ENCODE measurements at regions not wholly inside any gene's neighbourhood (a gene's known extent, or its start where the extent isn't known, plus 50 kb on each side); places are given as distances from the start of the nearest gene placed in this dataset.

DNA sequence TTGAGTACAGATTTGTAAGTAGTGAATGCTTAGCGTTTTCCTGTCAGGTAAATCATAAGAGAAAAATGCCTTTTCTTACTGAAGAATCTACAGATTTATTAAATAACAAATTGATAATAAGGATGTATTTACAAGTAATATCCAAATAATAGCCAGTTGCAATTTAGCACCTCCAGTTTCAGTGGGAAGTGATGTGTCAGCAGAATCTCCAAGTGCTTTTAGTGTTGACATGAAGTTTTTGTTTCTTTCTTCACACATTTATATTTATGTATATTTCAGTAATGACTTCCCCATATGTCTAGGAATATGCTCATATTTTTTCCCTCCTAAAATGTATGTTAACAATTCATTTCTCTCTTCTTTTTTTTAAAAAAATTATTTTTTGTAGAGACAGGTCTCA, 229.9 kb upstream of the GRIN3A start:
- no CpG with 5 or more reads among the region's 1 CpG for WGBS (ENCODE audit: insufficient coverage)
- no peaks in the 10 kb centered on the region for H3K36me3 ChIP-seq (ENCODE audit: control insufficient read depth in 2 of 2, extremely low read depth in 1 of 2, insufficient read depth in 1 of 2, low read length in 1 of 2)
- H3K27ac ChIP-seq (ENCODE audit: low read length), result no peak overlapping the region
- DNase-seq, result no peak
- Mint-ChIP-seq H3K27me3 (no peaks in the 10 kb centered on the region), H3K4me1 (no peaks in the 10 kb centered on the region), H3K27ac (no peak overlapping the region), H3K36me3 (no peaks in the 10 kb centered on the region), H3K9me3 (no peaks in the 10 kb centered on the region), H3K4me3 (no peak overlapping the region)
- no peak overlapping the region for H3K4me3 ChIP-seq (ENCODE audit: control insufficient read depth in 1 of 2, extremely low read depth in 1 of 2, low read length in 1 of 2)
- ChIA-PET CTCF (no interaction called here), POLR2A (no interaction called here)
- no peaks in the 10 kb centered on the region for H3K27me3 ChIP-seq (replicated peaks in 1 of 2; ENCODE audit: control insufficient read depth in 2 of 2, extremely low read depth in 1 of 2, insufficient read depth in 2 of 2, low read length in 1 of 2)
- no peaks in the 10 kb centered on the region for H3K9me3 ChIP-seq
- H3K4me1 ChIP-seq (ENCODE audit: control insufficient read depth in 1 of 2, extremely low read depth in 1 of 2, insufficient read depth in 2 of 2, low read length in 2 of 2), result no peaks in the 10 kb centered on the region
- ATAC-seq (replicated peaks in 1 of 4), result no peak

DNA sequence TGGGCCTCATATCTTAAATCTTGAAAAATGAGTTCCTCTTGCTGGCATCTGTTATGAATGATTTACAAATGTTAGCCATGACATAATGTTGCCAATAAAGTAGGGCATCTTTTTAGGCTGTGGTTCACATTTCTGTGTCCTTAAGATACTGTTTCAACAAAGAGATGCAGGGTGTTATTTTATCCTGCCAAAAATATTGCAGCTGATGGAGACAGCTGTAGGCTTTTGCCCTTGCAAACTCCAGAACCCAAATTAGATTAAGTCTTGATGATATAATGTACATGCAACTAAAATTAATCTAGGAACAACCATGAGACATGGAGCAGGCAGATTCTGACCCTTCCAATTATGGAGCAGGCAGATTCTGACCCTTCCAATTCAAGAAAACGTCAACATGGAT, 228.2 kb upstream of the GRIN3A start:
- no peak overlapping the region for H3K27ac ChIP-seq (ENCODE audit: low read length)

DNA sequence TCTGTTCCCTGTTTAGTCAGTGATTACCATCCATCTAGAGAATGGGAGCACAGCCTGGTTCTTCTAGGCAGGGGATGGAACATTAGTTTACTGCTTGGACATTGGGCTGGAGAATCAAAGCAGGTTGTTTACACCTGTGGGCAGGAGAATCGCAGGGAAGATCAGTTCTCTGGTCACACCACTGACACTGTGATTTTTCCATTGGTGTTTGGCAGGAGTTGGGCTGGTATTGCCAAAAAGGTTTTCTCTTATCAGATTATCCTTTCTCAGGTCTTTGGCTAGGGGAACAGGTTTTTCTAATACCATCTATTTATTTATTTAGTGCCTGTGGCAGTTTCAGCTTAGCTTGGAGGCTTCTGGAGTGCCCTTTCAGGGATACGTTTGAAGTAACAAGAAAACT, 219.3 kb upstream of the GRIN3A start:
- H3K27ac Mint-ChIP-seq, result no peak overlapping the region
- H3K9me3 Mint-ChIP-seq, result peaks cover 0 to 3% (median 0%) of the 10 kb centered on the region in 3 donors
- DNase-seq, result no peak
- Histone ChIP-seq H3K9me3 (no peaks in the 10 kb centered on the region), H3K36me3 (ENCODE audit: control insufficient read depth in 2 of 2, extremely low read depth in 1 of 2, insufficient read depth in 1 of 2, low read length in 1 of 2) (no peaks in the 10 kb centered on the region), H3K4me3 (ENCODE audit: control insufficient read depth in 1 of 2, extremely low read depth in 1 of 2, low read length in 1 of 2) (no peak overlapping the region), H3K4me1 (ENCODE audit: control insufficient read depth in 1 of 2, extremely low read depth in 1 of 2, insufficient read depth in 2 of 2, low read length in 2 of 2) (no peaks in the 10 kb centered on the region), H3K27ac (ENCODE audit: low read length) (no peak overlapping the region), H3K27me3 (replicated peaks in 1 of 2; ENCODE audit: control insufficient read depth in 2 of 2, extremely low read depth in 1 of 2, insufficient read depth in 2 of 2, low read length in 1 of 2) (no peaks in the 10 kb centered on the region)
- no peak for ATAC-seq (replicated peaks in 1 of 4)
- no peaks in the 10 kb centered on the region for H3K27me3 Mint-ChIP-seq
- H3K36me3 Mint-ChIP-seq, result no peaks in the 10 kb centered on the region
- ChIA-PET POLR2A (no interaction called here), CTCF (no interaction called here)
- no peak overlapping the region for H3K4me3 Mint-ChIP-seq
- WGBS (ENCODE audit: insufficient coverage), result 71% methylated on average over 1 of the region's 2 CpGs
- H3K4me1 Mint-ChIP-seq, result no peaks in the 10 kb centered on the region

More for the DNA sequence above, 228.2 kb upstream of the GRIN3A start:
- no peaks in the 10 kb centered on the region for H3K27me3 Mint-ChIP-seq
- no peaks in the 10 kb centered on the region for H3K4me1 ChIP-seq (ENCODE audit: control insufficient read depth in 1 of 2, extremely low read depth in 1 of 2, insufficient read depth in 2 of 2, low read length in 2 of 2)
- H3K36me3 Mint-ChIP-seq, result no peaks in the 10 kb centered on the region
- POLR2A ChIA-PET, result interaction anchor here in 1 of 2 donors (0.6 kb wide), 1 partner anchor 74 kb away, joined by 4 read pairs; no protein-coding TSS in a partner anchor
- DNase-seq (no peak), ATAC-seq (replicated peaks in 1 of 4) (no peak)
- CTCF ChIA-PET, result interaction anchor here in 1 of 2 donors (0.6 kb wide), 1 partner anchor 10 kb away, joined by 4 read pairs; no protein-coding TSS in a partner anchor
- no peaks in the 10 kb centered on the region for H3K9me3 Mint-ChIP-seq
- no peaks in the 10 kb centered on the region for H3K36me3 ChIP-seq (ENCODE audit: control insufficient read depth in 2 of 2, extremely low read depth in 1 of 2, insufficient read depth in 1 of 2, low read length in 1 of 2)
- H3K9me3 ChIP-seq, result no peaks in the 10 kb centered on the region
- WGBS (ENCODE audit: insufficient coverage), result 60% methylated on average over 1 of the region's 1 CpG
- no peak overlapping the region for H3K4me3 ChIP-seq (ENCODE audit: control insufficient read depth in 1 of 2, extremely low read depth in 1 of 2, low read length in 1 of 2)
- H3K4me1 Mint-ChIP-seq, result no peaks in the 10 kb centered on the region
- no peak overlapping the region for H3K27ac Mint-ChIP-seq
- H3K27me3 ChIP-seq (replicated peaks in 1 of 2; ENCODE audit: control insufficient read depth in 2 of 2, extremely low read depth in 1 of 2, insufficient read depth in 2 of 2, low read length in 1 of 2), result no peaks in the 10 kb centered on the region
- H3K4me3 Mint-ChIP-seq, result no peak overlapping the region

DNA sequence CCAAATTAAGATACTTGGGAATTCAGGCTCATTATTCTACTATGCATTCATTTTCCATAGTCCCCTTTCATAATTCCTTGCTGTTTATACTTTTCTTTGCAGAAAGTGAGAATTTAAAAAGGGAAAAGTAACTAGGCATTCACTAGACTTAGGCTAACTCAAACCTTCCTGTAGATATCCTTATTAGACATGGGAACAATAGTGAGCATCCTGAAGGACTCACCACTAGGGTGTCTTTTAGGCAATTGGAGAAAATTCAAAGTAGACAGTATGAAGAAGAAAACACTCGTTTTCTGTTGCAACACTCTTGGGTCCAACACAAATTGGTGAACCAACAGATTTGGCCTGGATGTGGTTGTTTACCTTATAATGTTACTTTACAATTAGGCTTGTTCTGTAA, 213.2 kb upstream of the GRIN3A start:
- no peaks in the 10 kb centered on the region for H3K4me1 ChIP-seq (ENCODE audit: control insufficient read depth in 1 of 2, extremely low read depth in 1 of 2, insufficient read depth in 2 of 2, low read length in 2 of 2)
- Mint-ChIP-seq H3K9me3 (peaks cover 0 to 9% (median 7%) of the 10 kb centered on the region in 3 donors), H3K27ac (no peak overlapping the region), H3K4me3 (no peak overlapping the region), H3K4me1 (no peaks in the 10 kb centered on the region), H3K36me3 (no peaks in the 10 kb centered on the region), H3K27me3 (no peaks in the 10 kb centered on the region)
- no peak for ATAC-seq (replicated peaks in 1 of 4)
- H3K27ac ChIP-seq (ENCODE audit: low read length), result no peak overlapping the region
- DNase-seq, result no peak
- H3K4me3 ChIP-seq (ENCODE audit: control insufficient read depth in 1 of 2, extremely low read depth in 1 of 2, low read length in 1 of 2), result no peak overlapping the region
- WGBS (ENCODE audit: insufficient coverage), result no CpG with 5 or more reads among the region's 1 CpG
- H3K27me3 ChIP-seq (replicated peaks in 1 of 2; ENCODE audit: control insufficient read depth in 2 of 2, extremely low read depth in 1 of 2, insufficient read depth in 2 of 2, low read length in 1 of 2), result no peaks in the 10 kb centered on the region
- ChIA-PET POLR2A (no interaction called here), CTCF (no interaction called here)
- no peaks in the 10 kb centered on the region for H3K36me3 ChIP-seq (ENCODE audit: control insufficient read depth in 2 of 2, extremely low read depth in 1 of 2, insufficient read depth in 1 of 2, low read length in 1 of 2)
- H3K9me3 ChIP-seq, result no peaks in the 10 kb centered on the region

DNA sequence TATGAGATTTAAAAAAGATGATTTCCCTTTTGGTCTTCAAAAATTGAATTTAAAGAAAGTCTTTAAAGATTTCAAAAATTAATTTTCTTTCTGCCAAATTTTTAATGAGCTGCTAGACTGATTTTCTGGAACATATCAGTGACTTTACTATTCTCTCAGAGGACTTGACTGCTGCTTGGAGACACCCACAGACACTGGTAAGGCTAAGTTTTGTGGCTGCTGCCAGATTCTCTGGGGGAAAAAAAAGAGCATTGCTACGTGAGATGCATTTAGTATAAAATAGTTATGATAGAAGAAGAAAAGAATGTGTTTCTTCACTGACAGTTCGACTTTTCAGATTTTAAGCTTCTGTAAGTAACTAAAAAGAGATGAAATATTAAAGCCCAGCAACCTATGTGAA, 193.3 kb upstream of the GRIN3A start:
- no peak for ATAC-seq (replicated peaks in 1 of 4)
- ChIA-PET CTCF (no interaction called here), POLR2A (no interaction called here)
- Histone ChIP-seq H3K9me3 (no peaks in the 10 kb centered on the region), H3K4me3 (ENCODE audit: control insufficient read depth in 1 of 2, extremely low read depth in 1 of 2, low read length in 1 of 2) (no peak overlapping the region), H3K36me3 (ENCODE audit: control insufficient read depth in 2 of 2, extremely low read depth in 1 of 2, insufficient read depth in 1 of 2, low read length in 1 of 2) (no peaks in the 10 kb centered on the region), H3K27me3 (replicated peaks in 1 of 2; ENCODE audit: control insufficient read depth in 2 of 2, extremely low read depth in 1 of 2, insufficient read depth in 2 of 2, low read length in 1 of 2) (no peaks in the 10 kb centered on the region), H3K27ac (ENCODE audit: low read length) (no peak overlapping the region), H3K4me1 (ENCODE audit: control insufficient read depth in 1 of 2, extremely low read depth in 1 of 2, insufficient read depth in 2 of 2, low read length in 2 of 2) (no peaks in the 10 kb centered on the region)
- peaks cover 0 to 4% (median 0%) of the 10 kb centered on the region in 3 donors for H3K9me3 Mint-ChIP-seq
- H3K4me3 Mint-ChIP-seq, result no peak overlapping the region
- H3K4me1 Mint-ChIP-seq, result no peaks in the 10 kb centered on the region
- no peaks in the 10 kb centered on the region for H3K27me3 Mint-ChIP-seq
- no CpG with 5 or more reads among the region's 2 CpGs for WGBS (ENCODE audit: insufficient coverage)
- no peak overlapping the region for H3K27ac Mint-ChIP-seq
- H3K36me3 Mint-ChIP-seq, result no peaks in the 10 kb centered on the region
- DNase-seq, result no peak

DNA sequence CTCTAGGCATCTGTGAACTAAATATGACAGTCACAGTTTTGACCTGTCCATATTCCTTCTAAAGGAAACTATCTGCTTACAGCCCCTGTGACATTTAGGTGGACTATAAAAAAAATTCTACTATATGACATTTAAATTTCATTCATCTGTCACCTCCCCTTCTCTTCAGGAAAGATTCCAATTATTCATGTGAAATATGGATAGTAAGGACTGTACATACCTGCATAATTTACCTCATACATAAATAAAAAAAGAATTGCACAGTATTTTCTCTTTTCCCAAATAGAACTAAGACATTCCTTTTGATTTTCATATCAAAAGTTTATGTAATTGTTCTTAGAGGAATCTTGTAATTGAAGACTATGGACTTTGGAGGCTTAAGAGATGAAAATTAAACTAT, 192.3 kb upstream of the GRIN3A start:
- no peak for ATAC-seq (replicated peaks in 1 of 4)
- Mint-ChIP-seq H3K27me3 (no peaks in the 10 kb centered on the region), H3K27ac (no peak overlapping the region), H3K9me3 (peaks cover 0 to 1% (median 0%) of the 10 kb centered on the region in 3 donors), H3K36me3 (no peaks in the 10 kb centered on the region), H3K4me1 (no peaks in the 10 kb centered on the region), H3K4me3 (no peak overlapping the region)
- no peak for DNase-seq
- POLR2A ChIA-PET, result no interaction called here
- Histone ChIP-seq H3K4me3 (ENCODE audit: control insufficient read depth in 1 of 2, extremely low read depth in 1 of 2, low read length in 1 of 2) (no peak overlapping the region), H3K36me3 (ENCODE audit: control insufficient read depth in 2 of 2, extremely low read depth in 1 of 2, insufficient read depth in 1 of 2, low read length in 1 of 2) (no peaks in the 10 kb centered on the region), H3K9me3 (no peaks in the 10 kb centered on the region), H3K27ac (ENCODE audit: low read length) (no peak overlapping the region), H3K4me1 (ENCODE audit: control insufficient read depth in 1 of 2, extremely low read depth in 1 of 2, insufficient read depth in 2 of 2, low read length in 2 of 2) (no peaks in the 10 kb centered on the region), H3K27me3 (replicated peaks in 1 of 2; ENCODE audit: control insufficient read depth in 2 of 2, extremely low read depth in 1 of 2, insufficient read depth in 2 of 2, low read length in 1 of 2) (no peaks in the 10 kb centered on the region)
- CTCF ChIA-PET, result no interaction called here

DNA sequence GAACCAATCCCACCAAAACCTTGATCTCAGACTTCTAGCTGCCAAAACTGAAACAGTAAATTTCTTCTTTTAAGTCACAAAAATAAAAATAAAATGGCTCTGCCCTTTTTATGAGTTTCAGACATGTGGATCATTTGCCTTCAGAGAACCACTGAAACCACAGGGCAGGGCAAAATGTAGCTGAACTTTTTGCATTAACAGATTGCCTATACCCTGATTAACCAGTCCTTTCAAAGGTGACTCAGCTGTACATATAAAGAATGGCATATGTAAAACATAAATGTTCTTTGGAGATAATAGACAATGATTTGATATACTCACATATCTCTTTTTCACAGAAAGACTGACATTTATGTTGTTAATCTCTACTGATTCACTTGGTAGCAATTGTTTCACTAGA, 187.1 kb upstream of the GRIN3A start:
- no peak overlapping the region for H3K27ac ChIP-seq (ENCODE audit: low read length)
- no peaks in the 10 kb centered on the region for H3K9me3 ChIP-seq
- Mint-ChIP-seq H3K27ac (no peak overlapping the region), H3K9me3 (peaks cover 0 to 4% (median 3%) of the 10 kb centered on the region in 3 donors), H3K4me1 (no peaks in the 10 kb centered on the region), H3K4me3 (no peak overlapping the region), H3K27me3 (no peaks in the 10 kb centered on the region), H3K36me3 (no peaks in the 10 kb centered on the region)
- no peaks in the 10 kb centered on the region for H3K36me3 ChIP-seq (ENCODE audit: control insufficient read depth in 2 of 2, extremely low read depth in 1 of 2, insufficient read depth in 1 of 2, low read length in 1 of 2)
- H3K4me3 ChIP-seq (ENCODE audit: control insufficient read depth in 1 of 2, extremely low read depth in 1 of 2, low read length in 1 of 2), result no peak overlapping the region
- no peaks in the 10 kb centered on the region for H3K27me3 ChIP-seq (replicated peaks in 1 of 2; ENCODE audit: control insufficient read depth in 2 of 2, extremely low read depth in 1 of 2, insufficient read depth in 2 of 2, low read length in 1 of 2)
- ChIA-PET CTCF (no interaction called here), POLR2A (no interaction called here)
- DNase-seq (no peak), ATAC-seq (replicated peaks in 1 of 4) (no peak)
- H3K4me1 ChIP-seq (ENCODE audit: control insufficient read depth in 1 of 2, extremely low read depth in 1 of 2, insufficient read depth in 2 of 2, low read length in 2 of 2), result no peaks in the 10 kb centered on the region
